ENCODE measurements at regions not wholly inside any gene's neighbourhood (a gene's known extent, or its start where the extent isn't known, plus 50 kb on each side); places are given as distances from the start of the nearest gene placed in this dataset.

DNA sequence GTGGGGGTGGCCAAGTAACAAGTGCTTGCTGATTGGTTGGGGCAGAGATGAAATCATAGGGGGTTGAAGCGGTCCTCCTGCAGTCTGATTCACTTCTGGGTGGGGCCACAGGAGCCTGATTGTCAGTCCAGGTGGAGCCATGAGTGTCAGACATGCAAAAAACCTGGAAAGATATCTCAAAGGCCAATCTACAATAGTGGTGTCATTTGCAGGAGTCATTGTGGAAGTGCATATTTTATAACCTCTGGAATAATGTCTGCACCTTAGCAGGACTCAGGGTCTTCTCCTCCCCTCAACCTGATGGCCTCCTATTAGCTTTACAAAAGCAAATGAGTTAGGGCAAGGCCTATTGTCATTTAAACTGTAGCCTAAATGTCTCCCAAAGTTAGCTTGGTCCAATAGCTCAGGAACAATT is 241.4 kb downstream of the NUAK1 start:
- no peak for TF ChIP-seq POLR2A (IDR thresholded peaks at IDR 0.05; ENCODE audit: low read length)
- no peak for TF ChIP-seq GATA1 (IDR thresholded peaks at IDR 0.05; ENCODE audit: low read depth, low read length)

Data from erythroblast (primary cell).